NCI-H2227 (cell line): ENCODE measurements at regions not wholly inside any gene's neighbourhood (a gene's known extent, or its start where the extent isn't known, plus 50 kb on each side); places are given as distances from the start of the nearest gene placed in this dataset.

ENCODE experiments used
- DNase-seq: peaks from one replicate; lab custom pipeline; 2025; ENCODE audit not compliant: unreplicated experiment; lab: John Stamatoyannopoulos, UW

DNA sequence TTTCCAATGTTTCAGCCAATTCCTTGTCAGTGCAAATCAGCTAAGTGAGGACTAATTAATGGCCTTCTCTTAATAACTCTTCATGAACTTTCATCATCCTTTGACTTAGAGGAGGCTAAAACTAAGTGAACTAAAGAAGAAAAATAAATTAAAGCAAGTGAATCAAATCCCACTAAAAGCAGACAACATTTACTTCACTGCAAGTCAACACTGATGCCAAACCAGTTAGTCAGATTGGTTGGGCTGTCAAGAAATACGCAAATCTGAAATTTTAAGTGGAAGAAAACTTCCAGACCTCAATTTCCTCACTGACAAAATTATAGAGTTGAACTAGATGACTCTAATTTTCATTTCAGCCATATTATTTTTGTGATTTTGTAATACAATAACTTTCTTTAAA is 137.2 kb upstream of the PRLR start:
- no peak for DNase-seq

DNA sequence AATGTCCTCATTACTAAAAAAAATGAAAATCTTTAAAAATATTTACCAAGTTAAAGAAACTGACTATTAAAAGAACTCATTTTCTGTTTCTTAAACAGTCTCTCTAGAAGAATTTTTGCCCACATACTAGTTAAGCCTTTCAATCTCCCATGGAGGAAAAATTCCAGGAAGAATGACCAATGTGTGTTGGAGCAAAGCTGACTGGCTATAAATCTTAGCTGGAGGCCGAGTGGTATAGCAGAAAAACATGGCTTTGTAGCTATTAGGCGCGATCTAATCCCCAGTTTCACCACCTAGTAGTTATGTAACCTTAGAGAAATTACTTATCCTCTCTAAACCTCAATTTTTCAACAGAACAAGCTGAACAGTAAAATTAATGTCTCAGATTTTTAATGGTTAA is 135.5 kb upstream of the PRLR start:
- DNase-seq = no peak

DNA sequence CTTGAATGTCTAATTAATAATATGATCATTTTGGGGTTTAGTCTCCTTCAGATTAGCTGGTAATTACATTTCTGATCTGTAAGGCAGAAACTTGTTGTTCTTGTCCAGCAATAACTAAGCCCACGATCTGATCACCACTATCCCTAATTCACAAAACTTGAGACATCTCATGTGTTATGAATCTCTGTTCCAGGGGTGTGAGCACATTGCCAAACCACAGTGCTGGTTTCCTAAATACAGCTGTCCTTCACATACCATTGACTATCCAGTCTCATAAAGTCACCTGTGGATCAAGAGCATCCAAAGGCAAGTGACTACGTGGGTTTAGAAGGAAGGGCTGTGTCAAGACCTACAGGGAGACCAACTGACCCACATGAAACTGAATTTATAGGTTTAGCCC is 134.1 kb upstream of the PRLR start:
- DNase-seq = no peak

DNA sequence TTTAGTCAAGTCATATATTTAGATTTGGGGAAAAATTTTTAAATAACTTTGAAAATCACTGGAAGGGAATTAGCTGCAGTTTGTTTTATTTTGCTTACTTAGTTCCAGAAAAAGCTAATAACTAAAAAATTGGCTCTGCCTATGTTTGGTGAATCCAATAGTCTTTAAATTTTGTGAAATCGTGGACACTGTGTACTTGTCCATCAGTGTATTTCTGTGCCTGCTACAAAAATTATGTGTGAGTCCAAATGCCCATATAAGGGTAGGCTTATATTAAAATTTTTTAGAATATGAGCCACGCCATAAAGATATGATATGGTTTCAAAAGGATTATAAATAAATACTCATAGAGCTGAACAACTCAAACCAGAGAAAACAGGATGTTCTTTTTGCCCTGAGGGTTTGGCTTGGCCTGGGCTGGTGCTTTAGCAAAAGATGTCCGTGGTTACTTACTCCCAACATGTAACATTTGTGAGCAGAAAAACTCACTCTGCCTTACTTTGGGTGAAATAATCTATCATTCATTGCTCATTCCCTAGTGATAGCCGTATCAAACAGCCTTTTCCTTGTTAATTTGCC is 133.2 kb upstream of the PRLR start:
- DNase-seq = no peak

DNA sequence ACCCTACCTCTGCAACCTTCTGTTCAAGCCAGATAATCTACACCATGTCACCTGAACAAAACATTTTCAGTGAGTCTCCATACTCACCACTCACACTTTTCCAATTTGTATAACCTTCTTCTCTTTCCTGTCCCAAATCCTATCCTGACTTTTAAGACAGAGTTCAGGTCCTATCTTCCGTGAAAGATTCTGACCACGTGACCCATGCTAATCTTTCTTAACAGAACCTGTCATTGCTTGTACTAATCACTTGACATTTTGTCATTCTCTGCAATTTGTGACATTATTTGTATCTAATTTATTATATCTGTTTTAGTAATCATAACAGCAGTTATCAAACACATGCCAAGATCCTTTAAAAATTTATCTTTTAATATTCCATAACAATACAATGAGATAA is 132.5 kb upstream of the PRLR start:
- no peak for DNase-seq

DNA sequence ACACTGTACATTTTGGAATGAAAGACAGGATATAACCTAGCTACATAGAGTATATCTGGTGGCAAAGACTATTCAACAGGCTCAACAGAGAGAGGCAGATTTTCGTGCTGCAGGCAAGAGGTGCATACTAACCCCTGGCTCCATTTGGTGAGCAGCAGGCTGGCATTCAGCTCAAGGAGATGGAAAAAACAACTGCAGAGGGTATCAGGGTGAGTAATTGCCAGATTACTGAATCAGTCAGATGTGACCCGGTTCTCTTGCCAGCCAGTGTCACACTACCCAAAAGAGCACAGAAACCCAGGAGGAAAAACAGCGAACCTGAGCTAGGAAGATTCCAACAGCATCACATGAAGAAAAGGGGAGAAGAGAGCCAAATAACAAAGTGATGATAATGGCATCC is 130.4 kb upstream of the PRLR start:
- DNase-seq = no peak

DNA sequence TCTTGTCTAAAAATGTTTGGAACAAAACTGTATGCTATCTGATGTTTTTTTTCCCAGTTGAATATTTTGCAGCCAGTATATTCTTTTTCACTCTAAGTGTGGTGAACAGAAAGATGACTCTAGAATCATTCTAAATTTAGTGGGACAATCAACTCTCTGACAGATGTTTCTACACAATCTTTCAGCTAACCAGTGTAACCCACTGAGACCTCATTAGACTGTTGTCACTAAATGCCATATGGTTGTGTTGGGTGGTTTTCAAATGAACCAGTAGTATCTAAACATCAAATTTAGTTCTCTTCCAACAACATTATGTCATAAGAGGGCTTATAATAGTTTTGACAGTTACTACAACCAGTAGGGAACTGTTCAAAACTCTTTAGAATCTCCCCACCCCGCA is 129.6 kb upstream of the PRLR start:
- no peak for DNase-seq

DNA sequence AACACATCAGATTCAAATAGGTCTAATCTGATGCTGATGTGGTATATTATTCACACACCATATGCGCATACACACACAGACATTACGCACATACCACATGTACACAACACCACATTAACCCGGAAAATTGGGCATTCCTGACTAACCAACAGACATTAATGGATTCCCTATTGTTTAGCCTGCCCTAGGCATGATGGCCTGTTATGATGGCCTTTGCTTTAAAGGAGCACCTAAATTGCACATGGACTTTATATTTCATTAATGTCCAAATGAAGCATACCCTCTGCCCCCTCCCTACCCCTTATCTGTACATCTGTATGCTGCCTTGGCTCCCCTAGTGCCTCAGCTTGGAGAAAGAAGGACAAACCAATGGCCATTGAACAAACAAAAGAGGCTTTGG is 127.7 kb upstream of the PRLR start:
- DNase-seq = no peak

DNA sequence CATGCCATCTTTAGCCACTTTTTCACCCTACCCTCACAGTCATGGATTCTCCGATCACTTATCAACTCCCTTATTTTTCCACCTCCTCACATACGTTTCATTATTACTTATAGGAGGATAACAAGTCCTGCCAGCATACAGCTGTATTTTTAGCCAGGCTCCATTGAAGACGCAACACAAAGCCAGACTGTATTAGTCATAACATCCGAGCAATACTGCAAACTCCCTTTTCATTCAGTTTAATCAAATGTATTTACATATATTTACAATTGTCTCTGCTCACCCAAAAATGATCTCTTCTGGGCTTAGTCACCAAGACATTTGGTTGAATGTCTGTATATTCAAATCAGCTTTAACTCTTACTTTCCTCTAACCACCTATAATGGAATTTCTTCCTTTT is 126.4 kb upstream of the PRLR start:
- DNase-seq = no peak

DNA sequence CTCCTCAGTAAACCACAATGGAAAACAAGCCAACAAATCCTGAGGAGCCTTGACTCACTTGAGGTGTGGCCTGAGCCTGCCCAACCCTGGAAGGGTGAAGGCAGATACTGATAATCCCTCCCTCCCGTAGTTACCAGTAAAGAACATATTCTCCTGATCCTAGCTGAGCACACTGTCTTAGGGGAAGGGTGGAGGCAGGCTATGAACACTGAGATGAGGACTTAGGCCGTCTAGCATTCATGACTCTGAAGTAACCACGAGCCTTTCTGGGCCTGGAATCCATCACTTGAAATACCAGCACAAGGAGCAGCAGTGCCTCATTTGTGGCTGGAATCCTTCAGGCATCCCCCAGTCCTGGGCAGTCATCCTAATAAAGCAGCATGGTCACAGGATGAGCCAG is 124.5 kb upstream of the PRLR start:
- no peak for DNase-seq

DNA sequence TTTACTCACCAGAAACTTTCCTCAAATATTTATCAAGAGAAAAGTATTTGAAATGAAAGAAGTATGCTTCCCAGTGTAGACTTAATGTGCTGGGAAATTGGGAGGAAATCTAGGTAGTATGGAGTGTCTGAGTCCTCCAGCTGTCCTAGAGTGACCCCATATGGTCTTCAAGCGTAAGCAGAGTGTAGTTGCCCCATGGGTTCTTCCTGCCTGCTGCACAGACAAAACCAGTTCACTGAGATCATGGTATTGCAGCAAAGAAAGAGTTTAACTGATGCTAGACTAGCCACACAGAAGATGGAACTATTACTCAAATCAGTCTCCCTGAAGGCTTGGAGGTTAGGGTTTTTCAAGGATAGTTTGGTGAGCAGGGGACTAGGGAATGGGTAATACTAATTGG is 114.9 kb upstream of the PRLR start:
- DNase-seq = no peak

DNA sequence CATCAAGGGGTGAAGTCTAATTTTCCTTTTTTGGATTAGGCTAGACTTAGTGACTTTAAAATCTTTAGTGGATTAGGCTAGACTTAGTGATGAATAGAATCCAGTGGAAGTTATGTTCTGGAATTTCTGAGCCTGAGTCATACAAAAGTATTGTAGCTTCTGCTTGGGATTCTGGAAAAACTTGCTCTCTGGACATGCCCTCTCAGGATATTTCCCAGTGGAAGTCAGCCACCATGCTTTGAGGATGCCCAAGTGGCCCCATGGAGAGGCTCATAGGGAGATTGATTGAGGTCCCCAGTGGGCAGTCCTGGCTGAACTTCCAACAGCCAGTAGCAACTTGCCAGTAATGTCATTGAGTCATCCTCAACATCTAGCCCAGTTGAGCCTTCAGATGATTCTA is 112.4 kb upstream of the PRLR start:
- DNase-seq = no peak

DNA sequence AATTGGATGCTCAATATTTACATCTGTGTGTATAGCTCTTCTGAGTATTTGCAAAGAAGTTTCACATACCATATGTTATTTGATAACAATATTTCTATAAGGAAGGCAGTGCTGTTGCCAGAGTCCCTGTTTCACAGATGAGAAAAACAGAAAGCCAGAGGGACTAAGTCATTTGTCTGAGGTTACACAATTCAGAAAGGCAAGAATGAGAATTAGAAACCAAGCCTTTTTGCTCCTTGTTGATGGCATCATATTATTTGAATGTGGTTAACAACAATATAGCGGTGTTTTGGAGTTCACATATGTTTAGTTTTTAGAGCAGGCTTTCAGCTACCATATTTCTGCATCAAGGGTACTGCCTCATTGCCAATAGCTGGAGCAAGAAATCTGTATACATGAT is 110.9 kb upstream of the PRLR start:
- no peak for DNase-seq

DNA sequence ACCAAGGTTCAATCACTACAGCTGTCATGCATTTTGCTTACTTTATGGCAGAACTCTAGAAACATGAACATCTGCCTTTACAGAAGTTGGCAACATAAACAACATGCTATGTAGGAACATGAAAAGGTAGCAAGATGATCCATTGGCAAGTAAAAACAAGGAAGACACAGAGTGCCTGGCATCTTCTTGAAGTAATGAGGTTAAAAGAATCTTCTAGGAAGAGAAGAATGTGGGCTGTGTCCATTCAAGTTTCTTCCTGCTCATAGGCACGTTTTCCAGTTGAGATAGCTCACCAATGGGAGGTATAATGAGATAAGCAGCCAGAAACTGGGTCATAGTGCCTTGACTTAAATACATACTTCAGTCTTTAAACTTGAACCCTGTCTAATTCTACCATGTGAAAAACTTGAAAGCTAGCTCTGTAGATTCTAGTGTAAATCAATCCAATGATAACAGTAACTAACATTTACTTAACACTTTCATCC is 109.4 kb upstream of the PRLR start:
- DNase-seq = no peak

DNA sequence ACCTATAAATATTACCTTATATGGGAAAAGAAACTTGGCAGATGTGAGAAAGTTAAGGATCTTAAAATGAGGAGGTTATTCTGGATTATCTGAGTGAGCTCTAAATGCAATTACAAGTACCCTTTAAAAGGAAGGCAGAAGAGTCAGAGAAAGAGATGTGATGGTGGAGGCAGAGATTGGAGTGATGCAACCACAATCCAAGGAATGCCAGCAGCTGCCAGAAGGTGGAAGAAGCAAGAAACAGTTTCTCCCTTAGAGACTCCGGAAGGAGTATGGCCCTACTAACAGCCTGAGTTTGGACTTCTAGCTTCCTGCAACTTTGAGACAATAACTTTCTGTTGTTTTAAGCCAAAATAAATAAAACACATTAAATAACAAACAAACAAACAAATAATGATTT is 108.7 kb upstream of the PRLR start:
- DNase-seq = no peak

DNA sequence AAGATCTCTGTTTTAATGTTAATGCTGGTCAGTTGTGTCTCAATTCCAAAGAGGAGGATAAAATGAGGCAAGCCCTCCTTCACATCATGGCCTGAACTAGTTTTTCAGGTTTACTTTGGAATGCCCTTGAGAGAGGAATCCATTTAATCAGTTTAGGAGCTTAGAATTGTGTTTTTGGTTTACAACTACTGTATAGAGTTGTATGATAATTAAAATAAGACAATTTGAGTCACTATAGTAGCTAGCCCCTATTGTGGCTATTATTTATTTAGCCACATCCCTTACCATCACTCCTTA is 107.8 kb upstream of the PRLR start:
- no peak for DNase-seq

DNA sequence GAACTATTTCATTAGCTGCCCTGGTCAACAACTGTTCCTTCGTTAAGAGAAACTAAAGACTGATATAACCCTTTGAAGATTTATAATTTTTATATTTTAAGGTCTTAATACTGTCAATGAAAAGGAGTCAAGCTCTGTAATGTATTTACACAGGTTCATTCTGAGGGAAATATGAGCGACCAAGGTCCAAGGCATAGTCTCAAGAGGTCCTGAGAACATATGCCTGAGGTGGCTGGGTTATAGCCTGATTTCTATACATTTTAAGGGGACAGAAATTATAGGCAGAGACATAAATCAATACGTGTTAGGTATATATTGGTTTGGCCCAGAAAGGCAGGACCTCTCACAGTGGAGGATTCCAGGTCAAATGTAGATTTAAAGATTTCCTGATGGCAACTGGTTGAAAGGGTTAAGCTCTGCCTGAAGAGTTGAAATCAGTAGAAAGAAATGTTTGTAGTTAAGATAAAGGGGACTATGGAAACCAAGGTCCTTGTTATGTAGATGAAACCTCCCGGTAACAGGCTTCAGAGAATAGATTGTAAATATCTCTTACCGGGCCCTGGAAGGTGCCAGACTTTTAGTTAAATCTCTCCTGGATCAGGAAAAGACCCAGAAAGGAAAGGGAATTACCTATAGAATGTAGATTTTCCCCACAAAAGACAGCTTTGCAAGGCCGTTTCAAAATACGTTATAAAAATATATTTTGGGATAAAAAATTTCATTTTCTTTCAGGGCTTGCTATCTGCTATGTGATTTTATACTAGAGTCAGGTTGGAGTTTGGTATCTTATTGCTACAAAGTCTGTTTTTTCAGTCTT is 107.3 kb upstream of the PRLR start:
- DNase-seq = no peak

DNA sequence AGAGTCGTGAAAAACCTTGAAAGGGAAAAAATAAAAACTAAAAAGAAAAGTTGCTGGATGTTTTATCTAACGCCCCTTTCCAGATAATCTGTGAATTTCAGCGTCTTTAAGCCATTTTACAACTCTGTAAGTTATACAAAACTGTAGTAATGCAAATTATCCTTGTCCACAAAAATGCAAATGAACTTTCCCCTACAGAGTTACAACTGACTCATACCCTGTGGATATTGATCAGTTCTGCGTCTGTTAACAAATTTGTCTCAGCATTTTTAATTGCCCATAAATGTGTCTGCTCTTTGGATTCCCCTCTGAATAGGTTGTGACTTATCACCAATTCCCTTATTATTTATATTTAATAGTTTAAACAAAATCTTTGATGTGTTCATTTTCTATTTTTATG is 105.9 kb upstream of the PRLR start:
- DNase-seq = no peak

DNA sequence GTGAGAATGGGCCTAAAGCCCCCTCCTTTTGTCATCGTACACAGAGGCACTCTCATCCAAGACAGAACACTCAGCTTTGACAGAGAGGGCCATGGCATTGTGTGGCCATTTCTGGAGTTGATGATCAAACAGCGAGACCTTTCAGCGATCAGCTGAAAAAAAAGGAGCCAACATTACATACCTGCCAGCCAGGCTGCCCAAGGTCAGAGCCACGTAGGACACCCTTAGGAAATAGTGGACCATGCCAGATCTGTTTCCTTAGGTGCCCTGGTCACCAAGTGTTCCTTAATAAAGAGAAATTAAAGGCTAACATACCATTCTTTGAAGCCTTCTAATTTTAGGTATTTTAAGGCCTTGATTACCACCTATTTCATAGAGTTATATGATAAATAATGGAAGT is 105.5 kb upstream of the PRLR start:
- DNase-seq = no peak

DNA sequence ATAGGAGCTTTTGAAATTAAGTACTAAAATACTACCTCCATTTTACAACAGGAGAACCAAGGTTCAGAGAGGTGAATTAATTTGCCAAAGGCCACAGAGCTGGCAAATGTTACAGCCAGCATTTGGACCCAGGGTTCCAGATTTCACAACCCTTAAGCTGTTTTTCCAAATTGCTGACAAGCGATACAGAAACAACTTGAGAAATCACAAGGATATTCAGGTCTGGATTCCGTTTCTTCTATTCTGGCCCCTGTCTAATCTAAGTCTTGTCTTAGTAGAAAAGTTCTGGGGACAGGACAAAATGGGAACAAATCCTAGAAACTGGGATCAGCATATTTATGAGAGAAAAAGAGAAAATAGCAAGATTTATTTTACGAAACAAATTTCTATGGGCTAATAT is 103.1 kb upstream of the PRLR start:
- DNase-seq = no peak

DNA sequence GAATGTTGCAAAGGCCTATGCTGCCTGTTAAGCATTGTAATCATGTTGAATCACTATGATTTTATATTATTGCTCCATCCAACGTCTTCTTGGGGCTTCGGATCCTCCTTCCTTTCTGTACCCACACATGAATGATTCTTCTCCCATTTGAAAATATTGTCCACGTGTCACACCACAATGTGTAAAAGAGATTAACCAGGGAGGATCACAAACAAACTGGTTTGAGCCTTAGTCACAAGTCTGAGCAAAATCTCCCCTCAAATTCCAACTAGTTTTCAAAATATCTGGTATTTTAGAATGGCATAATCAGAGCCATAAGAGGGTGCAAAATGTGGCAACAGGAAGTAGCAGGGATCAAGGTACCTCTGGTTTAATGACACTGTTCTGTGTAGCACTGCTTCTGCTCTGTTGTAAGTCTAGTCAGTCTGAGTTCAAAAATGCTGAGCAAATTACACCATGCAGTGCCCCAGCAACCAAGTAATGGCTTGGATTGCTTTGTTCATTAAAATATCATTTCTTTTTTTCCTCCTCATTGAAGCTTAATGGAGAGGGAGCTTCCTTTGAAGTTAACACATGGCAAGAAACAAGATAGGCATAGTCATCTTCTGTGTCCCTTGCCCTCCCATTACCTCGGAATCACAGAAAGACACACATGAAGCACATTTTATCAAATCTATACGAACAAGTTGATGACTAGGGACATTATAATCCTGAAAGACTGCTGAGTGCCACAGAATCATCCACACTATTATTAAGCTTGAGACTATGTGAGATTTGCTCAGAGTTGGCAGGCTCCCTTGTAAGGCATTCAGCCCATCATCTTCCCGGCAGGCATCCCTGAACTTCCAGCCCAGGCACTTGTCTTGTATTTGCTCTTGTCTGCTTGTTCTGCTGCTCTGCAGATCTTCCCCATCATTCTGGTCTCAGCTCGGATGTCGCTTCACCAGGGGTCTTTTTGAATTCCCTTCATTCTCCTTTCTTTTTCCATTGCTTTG is 102.0 kb upstream of the PRLR start:
- no peak for DNase-seq

DNA sequence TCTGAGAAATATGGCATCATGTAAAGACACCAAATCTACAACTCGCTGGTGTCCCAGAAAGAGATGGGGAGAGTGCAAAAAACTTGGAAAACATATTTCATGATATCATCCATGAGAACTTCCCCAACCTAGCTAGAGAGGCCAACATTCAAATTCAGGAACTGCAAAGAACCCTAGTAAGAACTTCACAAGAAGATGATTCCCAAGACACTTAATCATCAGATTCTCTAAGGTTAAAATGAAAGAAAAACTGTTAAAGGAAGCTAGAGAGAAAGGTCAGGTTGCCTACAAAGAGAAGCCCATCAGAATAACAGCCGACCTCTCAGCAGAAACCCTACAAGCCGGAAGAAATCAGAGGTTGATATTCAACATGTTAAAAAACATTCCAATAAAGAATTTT is 95.5 kb upstream of the PRLR start:
- DNase-seq = no peak
